DMS153 treated with DMSO at 0.1 percent for 48 hours (cell line): ENCODE measurements at regions not wholly inside any gene's neighbourhood (a gene's known extent, or its start where the extent isn't known, plus 50 kb on each side); places are given as distances from the start of the nearest gene placed in this dataset.

Source experiments
- DNase-seq: peaks from one replicate; lab custom pipeline; 2025; ENCODE audit not compliant: unreplicated experiment; lab: John Stamatoyannopoulos, UW

GRCh38 chr12:126469211-126469610 is 1404.0 kb downstream of the AACS start:
- no peak for DNase-seq

DNA sequence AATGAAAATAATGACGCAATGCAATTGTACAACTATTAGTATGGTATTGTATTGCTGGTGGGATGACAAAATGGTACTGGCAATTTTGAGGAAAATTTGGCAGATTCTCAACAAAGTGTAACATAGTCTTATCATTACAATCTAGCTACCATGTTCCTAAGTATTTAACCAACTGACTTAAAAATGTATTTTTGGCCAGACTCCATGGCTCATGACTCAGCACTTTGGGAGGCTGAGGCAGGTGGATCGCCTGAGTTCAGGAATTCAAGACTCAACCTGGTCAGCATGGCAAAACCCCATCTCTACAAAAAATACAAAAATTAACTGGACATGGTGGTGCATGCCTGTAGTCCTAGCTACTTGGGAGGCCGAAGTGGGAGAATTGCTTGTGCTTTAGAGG is 1409.5 kb downstream of the AACS start:
- DNase-seq, result no peak

DNA sequence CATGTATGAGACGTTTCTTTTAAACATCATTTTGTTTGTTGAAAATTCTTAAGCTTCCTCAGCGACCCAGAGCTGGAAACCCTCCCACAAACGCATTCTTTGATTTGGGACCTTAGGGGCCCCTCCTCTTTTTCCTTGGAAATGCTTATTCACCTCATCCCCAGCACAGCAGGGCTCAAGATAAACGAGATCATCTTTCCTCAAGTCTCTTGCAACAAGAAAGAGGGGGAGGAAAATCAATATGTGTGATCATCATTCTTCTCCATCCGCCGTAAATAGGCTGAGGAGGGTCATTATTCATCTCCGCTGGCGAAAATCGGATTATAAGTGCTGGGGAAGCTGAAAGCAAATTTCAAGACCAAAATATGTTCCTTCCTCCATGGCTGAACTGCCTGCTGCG is 1415.2 kb downstream of the AACS start:
- no peak for DNase-seq

DNA sequence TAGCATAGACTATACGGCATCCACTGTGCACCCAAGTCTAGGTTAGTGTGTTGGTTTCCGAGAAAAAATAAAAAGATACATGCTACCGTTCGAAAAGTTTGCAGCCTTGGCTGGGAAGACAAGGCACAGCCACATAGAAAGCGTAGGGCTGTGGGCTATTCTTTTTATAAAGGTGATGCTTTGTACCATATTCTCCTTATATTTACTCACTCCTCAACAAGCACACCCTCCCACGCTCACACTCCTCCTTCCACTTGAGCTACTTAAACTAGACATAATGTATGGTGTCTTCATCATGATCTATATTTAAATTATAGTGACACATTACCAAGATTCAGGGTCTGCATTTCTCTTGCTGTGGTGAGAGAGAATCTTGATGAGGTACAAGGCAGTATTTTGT is 1416.5 kb downstream of the AACS start:
- no peak for DNase-seq

DNA sequence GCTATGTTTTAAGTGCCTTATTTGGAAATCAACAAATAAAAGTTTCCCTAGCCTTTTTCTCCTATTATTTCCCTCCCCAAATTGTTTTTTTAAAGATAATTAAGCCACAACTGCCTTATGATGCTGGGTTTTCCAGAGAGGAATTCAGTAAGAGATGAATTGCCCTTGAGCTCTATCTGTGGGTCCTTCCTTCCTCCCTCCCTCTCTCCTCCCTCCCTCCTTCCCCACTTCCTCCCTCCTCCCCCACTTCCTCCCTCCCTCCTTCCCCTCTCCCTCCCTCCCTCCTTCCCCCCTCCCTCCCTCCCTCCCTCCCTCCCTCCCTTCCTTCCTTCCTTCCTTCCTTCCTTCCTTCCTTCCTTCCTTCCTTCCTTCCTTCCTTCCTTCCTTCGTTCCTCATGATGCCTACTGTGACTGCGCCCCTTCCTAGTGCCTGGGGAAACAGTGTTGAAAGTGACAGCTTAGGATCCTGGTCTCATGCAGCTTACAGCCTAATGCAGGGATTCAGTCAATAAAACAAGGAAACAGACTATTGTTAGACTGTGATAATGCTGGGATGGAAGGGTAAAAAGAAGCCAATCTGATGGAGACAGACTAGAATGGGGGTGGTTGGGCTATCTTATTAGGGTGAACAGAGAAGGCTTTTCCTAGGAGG is 1417.1 kb downstream of the AACS start:
- no peak for DNase-seq

DNA sequence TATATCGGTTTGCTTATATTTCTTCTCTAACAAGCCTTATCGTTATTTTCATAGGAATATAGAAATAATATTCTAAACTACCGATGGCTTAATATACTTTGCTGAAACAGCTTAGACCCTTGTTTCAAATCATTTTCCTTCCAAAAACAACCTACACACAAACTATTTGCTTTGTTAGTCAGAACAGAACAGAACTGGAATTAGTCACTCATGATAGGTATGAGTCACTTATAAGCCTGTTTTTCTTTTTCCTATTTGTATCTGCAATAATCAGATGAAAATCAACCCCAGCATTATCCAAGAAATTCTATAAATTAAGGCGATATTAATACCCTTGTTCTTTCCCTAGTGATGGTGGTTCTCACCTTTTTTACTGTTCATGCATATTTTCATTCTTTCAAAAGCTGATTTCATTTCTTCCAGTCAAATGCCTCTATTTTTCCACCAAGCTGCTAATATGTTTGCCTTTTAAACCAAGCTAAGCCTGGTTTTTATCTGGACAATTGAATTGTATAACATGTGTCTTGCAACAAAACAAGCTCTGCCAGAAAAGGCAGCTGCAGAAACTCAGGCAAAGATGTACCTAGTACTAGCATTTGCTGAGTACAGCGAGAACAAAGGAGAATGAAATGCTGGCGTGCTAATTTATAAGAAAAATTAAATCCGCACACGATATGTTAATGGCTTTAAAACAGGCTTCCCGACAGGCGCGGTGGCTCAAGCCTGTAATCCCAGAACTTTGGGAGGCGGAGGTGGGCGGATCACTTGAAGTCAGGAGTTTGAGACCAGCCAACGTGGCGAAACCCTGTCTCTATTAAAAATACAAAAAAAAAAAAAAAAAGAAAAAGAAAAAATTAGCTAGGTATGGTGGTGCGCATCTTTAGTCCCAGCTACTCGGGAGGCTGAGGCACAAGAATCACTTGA is 1418.2 kb downstream of the AACS start:
- no peak for DNase-seq

- no peak for DNase-seq
Measured at GRCh38 chr12:126487431-126487980, 1422.3 kb downstream of the AACS start.

- DNase-seq, result no peak
Measured at GRCh38 chr12:126488806-126489205, 1423.6 kb downstream of the AACS start.

GRCh38 chr12:126492181-126492580 is 1426.9 kb downstream of the AACS start:
- no peak for DNase-seq

- no peak for DNase-seq
Measured at GRCh38 chr12:126493366-126494108, 1428.3 kb downstream of the AACS start.

DNA sequence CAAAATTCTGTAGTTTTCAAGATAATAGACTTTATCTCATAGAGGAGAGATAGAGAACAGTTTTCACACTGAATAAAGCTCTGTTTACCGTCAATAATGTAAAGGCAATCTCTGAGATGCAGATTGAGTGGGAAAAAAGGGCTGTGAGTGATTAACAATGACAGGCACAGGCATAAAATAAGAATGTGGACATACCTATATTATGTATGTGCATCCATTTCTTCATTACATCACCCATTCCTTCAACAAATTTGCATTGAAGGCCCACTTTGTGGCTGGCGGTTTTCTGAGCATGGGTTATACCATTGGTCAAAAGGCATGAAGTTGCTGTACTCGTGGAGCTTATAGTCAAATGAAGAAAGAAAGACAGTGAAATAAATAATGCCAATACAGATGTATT is 1431.0 kb downstream of the AACS start:
- no peak for DNase-seq

DNA sequence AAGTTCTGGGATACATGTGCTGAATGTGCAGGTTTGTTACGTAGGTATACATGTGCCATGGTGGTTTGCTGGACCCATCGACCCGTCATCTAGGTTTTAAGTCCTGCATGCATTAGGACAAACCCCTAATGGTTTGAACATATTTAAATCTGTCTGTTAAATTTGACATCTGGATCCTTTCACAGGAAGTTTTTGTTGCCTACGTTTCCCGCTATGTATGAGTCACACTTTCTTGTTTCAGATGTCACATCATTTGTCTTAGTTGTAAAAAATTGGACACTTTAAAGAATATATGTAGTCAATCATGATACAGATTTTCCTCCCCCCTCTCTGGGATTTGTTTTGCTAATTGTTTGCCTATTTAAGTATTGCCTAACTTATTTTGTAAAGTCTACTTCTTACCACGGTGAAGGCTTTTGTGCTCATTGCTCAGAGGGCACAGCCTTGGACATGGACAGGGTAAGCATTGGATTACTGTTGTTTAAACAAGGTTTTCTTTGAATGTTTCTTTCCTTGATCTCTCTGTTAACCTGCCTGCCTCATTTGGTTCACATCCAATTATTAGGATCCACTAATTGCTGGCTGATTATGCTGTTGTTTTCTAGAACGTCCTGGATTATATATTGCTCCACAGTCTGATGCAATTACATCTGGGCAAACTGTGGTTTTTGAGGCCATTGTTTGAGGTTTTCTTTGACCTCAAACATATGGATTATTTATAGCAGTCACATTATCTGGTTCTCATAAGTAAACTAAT is 1441.4 kb downstream of the AACS start:
- DNase-seq, result no peak

- no peak for DNase-seq
Measured at GRCh38 chr12:126507231-126507630, 1442.0 kb downstream of the AACS start.

GRCh38 chr12:126509572-126509971 is 1444.3 kb downstream of the AACS start:
- DNase-seq, result no peak

DNA sequence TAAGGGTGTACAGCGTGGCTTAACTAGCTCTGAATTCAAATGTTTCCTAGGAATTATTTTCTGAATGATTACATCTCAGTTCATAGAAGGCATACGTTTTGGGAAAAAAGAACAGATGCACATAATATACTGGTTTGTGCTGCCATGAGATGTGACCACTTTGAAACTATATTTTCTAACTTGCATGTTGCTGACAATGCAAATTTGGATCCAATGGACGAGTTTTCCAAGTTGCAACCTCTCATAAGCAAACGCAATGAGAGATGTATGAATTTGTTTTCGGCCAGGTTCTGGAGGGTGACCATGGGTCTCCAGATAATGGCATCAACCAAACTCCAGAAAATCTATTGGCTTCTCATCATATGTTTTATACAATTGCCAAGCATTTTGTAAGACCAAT is 1445.4 kb downstream of the AACS start:
- no peak for DNase-seq

- no peak for DNase-seq
Measured at GRCh38 chr12:126512916-126513913, 1448.0 kb downstream of the AACS start.

- DNase-seq, result no peak
Measured at GRCh38 chr12:126518596-126519200, 1453.5 kb downstream of the AACS start.

DNA sequence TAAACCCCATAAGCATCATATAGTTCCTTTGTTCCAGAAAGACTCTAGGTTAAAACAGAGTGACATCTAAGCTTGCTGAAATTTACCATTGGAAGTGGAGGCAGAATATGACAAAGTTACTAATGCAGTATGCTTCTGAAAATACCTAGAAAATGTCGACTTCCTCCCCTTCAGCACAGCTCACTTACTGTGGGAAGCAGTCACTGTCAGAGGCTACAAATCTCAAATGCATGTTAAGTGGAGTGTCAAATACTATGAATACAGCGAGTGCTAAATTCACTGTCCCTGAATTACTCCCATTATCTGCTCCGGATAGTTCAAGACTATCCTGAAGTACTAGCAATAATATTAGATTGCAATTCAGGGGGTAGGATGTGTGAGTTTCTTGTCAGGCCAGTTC is 1454.6 kb downstream of the AACS start:
- DNase-seq, result no peak

DNA sequence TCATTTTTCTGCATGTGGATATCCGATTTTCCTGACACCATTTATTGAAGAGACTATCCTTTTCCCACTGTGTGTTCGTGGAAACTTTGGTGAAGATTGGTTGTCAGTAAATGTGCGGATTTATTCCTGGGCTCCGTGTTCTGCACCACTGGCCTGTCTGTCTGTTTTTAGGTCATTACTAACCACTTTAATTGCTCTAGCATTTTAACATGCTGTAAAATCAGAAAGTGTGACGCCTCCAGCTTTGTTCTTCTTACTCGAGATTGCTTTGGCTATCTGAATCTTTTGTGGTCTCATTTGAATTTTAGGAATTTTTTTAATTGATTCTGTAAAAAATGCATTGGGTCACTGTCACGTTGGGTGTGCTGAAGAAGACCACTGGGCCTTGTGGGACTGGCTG is 1458.7 kb downstream of the AACS start:
- no peak for DNase-seq
